ENCODE measurements at regions not wholly inside any gene's neighbourhood (a gene's known extent, or its start where the extent isn't known, plus 50 kb on each side); places are given as distances from the start of the nearest gene placed in this dataset.

GRCh38 chr2:122542236-122542635 lies 786.8 kb downstream of the TSN start:
- H3K4me1 ChIP-seq = no peaks in the 10 kb centered on the region
- Mint-ChIP-seq H3K36me3 (no peaks in the 10 kb centered on the region), H3K4me3 (no peak overlapping the region), H3K27ac (no peak overlapping the region), H3K27me3 (ENCODE audit: insufficient read depth, low read depth) (no peaks in the 10 kb centered on the region), H3K4me1 (no peaks in the 10 kb centered on the region), H3K9me3 (no peaks in the 10 kb centered on the region)
- H3K4me2 ChIP-seq = no peak overlapping the region
- no peak overlapping the region for H2AFZ ChIP-seq (replicated peaks)
- no peaks in the 10 kb centered on the region for H3K9me3 ChIP-seq (ENCODE audit: low read depth)
- H3K79me2 ChIP-seq (ENCODE audit: low read depth) = no peaks in the 10 kb centered on the region
- no peak for DNase-seq (ENCODE audit: low spot score)
- H3K36me3 ChIP-seq = no peaks in the 10 kb centered on the region
- H3K9ac ChIP-seq = no peak overlapping the region
- no peaks in the 10 kb centered on the region for H3K27me3 ChIP-seq
- no peak overlapping the region for H3K27ac ChIP-seq
- no peak for TF ChIP-seq EZH2 (IDR thresholded peaks at IDR 0.05)
- TF ChIP-seq EZH2phosphoT487 (IDR thresholded peaks at IDR 0.05) = no peak
- no peak for TF ChIP-seq CTCF (IDR thresholded peaks at IDR 0.05)
- H4K20me1 ChIP-seq (ENCODE audit: low read depth) = no peaks in the 10 kb centered on the region
- no peaks in the 10 kb centered on the region for H3F3A ChIP-seq (ENCODE audit: low read depth)
- no peak overlapping the region for H3K4me3 ChIP-seq

- Histone ChIP-seq H3F3A (ENCODE audit: low read depth) (no peaks in the 10 kb centered on the region), H3K4me2 (no peak overlapping the region), H3K79me2 (ENCODE audit: low read depth) (no peaks in the 10 kb centered on the region), H4K20me1 (ENCODE audit: low read depth) (no peaks in the 10 kb centered on the region), H3K9ac (no peak overlapping the region), H3K36me3 (no peaks in the 10 kb centered on the region), H3K9me3 (ENCODE audit: low read depth) (no peaks in the 10 kb centered on the region), H2AFZ (replicated peaks) (no peak overlapping the region), H3K27me3 (no peaks in the 10 kb centered on the region), H3K4me3 (no peak overlapping the region), H3K4me1 (no peaks in the 10 kb centered on the region), H3K27ac (no peak overlapping the region)
- no peaks in the 10 kb centered on the region for H3K36me3 Mint-ChIP-seq
- no peaks in the 10 kb centered on the region for H3K4me1 Mint-ChIP-seq
- no peak overlapping the region for H3K27ac Mint-ChIP-seq
- no peaks in the 10 kb centered on the region for H3K27me3 Mint-ChIP-seq (ENCODE audit: insufficient read depth, low read depth)
- no peak for TF ChIP-seq CTCF (IDR thresholded peaks at IDR 0.05)
- no peak for TF ChIP-seq EZH2phosphoT487 (IDR thresholded peaks at IDR 0.05)
- no peak for TF ChIP-seq EZH2 (IDR thresholded peaks at IDR 0.05)
- DNase-seq (ENCODE audit: low spot score) = no peak
- H3K4me3 Mint-ChIP-seq = no peak overlapping the region
- H3K9me3 Mint-ChIP-seq = no peaks in the 10 kb centered on the region
Observed at GRCh38 chr2:122542646-122543045, 787.2 kb downstream of the TSN start.

- Mint-ChIP-seq H3K9me3 (no peaks in the 10 kb centered on the region), H3K4me1 (no peaks in the 10 kb centered on the region), H3K36me3 (no peaks in the 10 kb centered on the region), H3K27ac (no peak overlapping the region), H3K4me3 (no peak overlapping the region), H3K27me3 (ENCODE audit: insufficient read depth, low read depth) (no peaks in the 10 kb centered on the region)
- Histone ChIP-seq H3K27me3 (no peaks in the 10 kb centered on the region), H3K4me1 (no peaks in the 10 kb centered on the region), H3F3A (ENCODE audit: low read depth) (no peaks in the 10 kb centered on the region), H3K9ac (no peak overlapping the region), H3K4me2 (no peak overlapping the region), H3K79me2 (ENCODE audit: low read depth) (no peaks in the 10 kb centered on the region), H3K9me3 (ENCODE audit: low read depth) (no peaks in the 10 kb centered on the region), H3K4me3 (no peak overlapping the region), H3K27ac (no peak overlapping the region), H3K36me3 (no peaks in the 10 kb centered on the region), H2AFZ (replicated peaks) (peak overlapping the region; percentile 10), H4K20me1 (ENCODE audit: low read depth) (no peaks in the 10 kb centered on the region)
- no peak for TF ChIP-seq EZH2 (IDR thresholded peaks at IDR 0.05)
- TF ChIP-seq EZH2phosphoT487 (IDR thresholded peaks at IDR 0.05) = no peak
- TF ChIP-seq CTCF (IDR thresholded peaks at IDR 0.05) = no peak
- DNase-seq (ENCODE audit: low spot score) = no peak
Observed at GRCh38 chr2:122543815-122544214, 788.4 kb downstream of the TSN start.

- H3K36me3 Mint-ChIP-seq = peaks cover 2% of the 10 kb centered on the region
Observed at GRCh38 chr2:122545821-122546220, 790.4 kb downstream of the TSN start.

More at GRCh38 chr2:122545821-122546220, 790.4 kb downstream of the TSN start:
- Histone ChIP-seq H3F3A (ENCODE audit: low read depth) (no peaks in the 10 kb centered on the region), H3K4me3 (no peak overlapping the region), H3K4me2 (no peak overlapping the region), H3K4me1 (no peaks in the 10 kb centered on the region), H3K9me3 (ENCODE audit: low read depth) (no peaks in the 10 kb centered on the region), H3K27ac (no peak overlapping the region), H3K9ac (no peak overlapping the region), H3K27me3 (no peaks in the 10 kb centered on the region), H3K79me2 (ENCODE audit: low read depth) (no peaks in the 10 kb centered on the region), H4K20me1 (ENCODE audit: low read depth) (no peaks in the 10 kb centered on the region), H2AFZ (replicated peaks) (no peak overlapping the region), H3K36me3 (no peaks in the 10 kb centered on the region)
- Mint-ChIP-seq H3K27me3 (ENCODE audit: insufficient read depth, low read depth) (no peaks in the 10 kb centered on the region), H3K9me3 (peaks cover 12% of the 10 kb centered on the region), H3K4me1 (no peaks in the 10 kb centered on the region), H3K4me3 (no peak overlapping the region), H3K27ac (no peak overlapping the region)
- TF ChIP-seq EZH2 (IDR thresholded peaks at IDR 0.05) (no peak), EZH2phosphoT487 (IDR thresholded peaks at IDR 0.05) (no peak), CTCF (IDR thresholded peaks at IDR 0.05) (no peak)
- no peak for DNase-seq (ENCODE audit: low spot score)

All from neural progenitor cell (in vitro differentiated cells).